GM23338 (cell line): ENCODE measurements at regions not wholly inside any gene's neighbourhood (a gene's known extent, or its start where the extent isn't known, plus 50 kb on each side); places are given as distances from the start of the nearest gene placed in this dataset.

Experiments
- ATAC-seq: fragments of 200-7000 bp; cut with Tn5 transposase; 3 replicates; pipeline ENCODE4 v1.9.1; 2020
- DNase-seq: peaks from one replicate; pipeline ENCODE4 v3.0.0-alpha.2; 2015; ENCODE audit warnings: low spot score
- H2AFZ ChIP-seq: fragments of 200-600 bp; sonication (generic); 2 replicates; pipeline ENCODE4 v1.8.0; 2016; ENCODE audit warnings: antibody characterized with exemption, mild to moderate bottlenecking, moderate library complexity
- H3F3A ChIP-seq: fragments of 200-600 bp; sonication (generic); replicated peaks from 2 replicates; pipeline ENCODE4 v1.8.0; 2017; ENCODE audit warnings: antibody characterized with exemption, mixed run types, low read depth
- H3K27ac ChIP-seq: fragments of 200-600 bp; sonication (generic); 2 replicates; pipeline ENCODE4 v1.6.1; 2016; ENCODE audit warnings: low read depth
- H3K27me3 ChIP-seq: fragments of 200-600 bp; sonication (generic); 2 replicates; pipeline ENCODE4 v1.8.0; 2016; ENCODE audit warnings: mild to moderate bottlenecking, mixed run types, moderate library complexity; ENCODE audit not compliant: insufficient read depth
- H3K36me3 ChIP-seq: fragments of 200-600 bp; sonication (generic); 2 replicates; pipeline ENCODE4 v1.8.0; 2016; ENCODE audit warnings: mild to moderate bottlenecking; ENCODE audit not compliant: insufficient read depth
- H3K4me1 ChIP-seq: fragments of 200-600 bp; sonication (generic); 2 replicates; pipeline ENCODE4 v1.8.0; 2016; ENCODE audit warnings: mild to moderate bottlenecking, moderate library complexity; ENCODE audit not compliant: insufficient read depth
- H3K4me2 ChIP-seq: fragments of 200-600 bp; sonication (generic); 2 replicates; pipeline ENCODE4 v1.7.1; 2017; ENCODE audit warnings: mixed run types
- H3K4me3 ChIP-seq: fragments of 200-600 bp; sonication (generic); 2 replicates; pipeline ENCODE4 v1.6.1; 2016; ENCODE audit warnings: mixed run types
- H3K79me2 ChIP-seq: fragments of 200-600 bp; sonication (generic); replicated peaks from 2 replicates; pipeline ENCODE4 v1.8.0; 2017; ENCODE audit warnings: mild to moderate bottlenecking; ENCODE audit not compliant: insufficient read depth
- H3K9me2 ChIP-seq: fragments of 200-600 bp; sonication (generic); 2 replicates; pipeline ENCODE4 v1.8.0; 2017; ENCODE audit not compliant: insufficient read depth
- H4K20me1 ChIP-seq: fragments of 200-600 bp; sonication (generic); replicated peaks from 2 replicates; pipeline ENCODE4 v1.8.0; 2017; ENCODE audit warnings: mild to moderate bottlenecking; ENCODE audit not compliant: insufficient read depth
- H3K27ac Mint-ChIP-seq: 2 replicates; pipeline ENCODE4 v1.8.0; 2020; ENCODE audit warnings: inconsistent platforms, mild to moderate bottlenecking, moderate library complexity, mixed read lengths
- H3K27me3 Mint-ChIP-seq: 3 replicates; pipeline ENCODE4 v1.8.0; 2022; ENCODE audit warnings: low read depth, mild to moderate bottlenecking, moderate library complexity, mixed read lengths, inconsistent platforms; ENCODE audit not compliant: insufficient read depth, poor library complexity
- H3K36me3 Mint-ChIP-seq: 3 replicates; pipeline ENCODE4 v1.8.0; 2021; ENCODE audit warnings: low read depth, mild to moderate bottlenecking, inconsistent platforms, moderate library complexity, mixed read lengths
- H3K4me1 Mint-ChIP-seq: 3 replicates; pipeline ENCODE4 v1.8.0; 2020; ENCODE audit warnings: mild to moderate bottlenecking, inconsistent platforms, mixed read lengths
- H3K4me3 Mint-ChIP-seq: 3 replicates; pipeline ENCODE4 v1.8.0; 2021; ENCODE audit warnings: moderate library complexity, mild to moderate bottlenecking, inconsistent platforms, mixed read lengths
- H3K9me3 Mint-ChIP-seq: 3 replicates; pipeline ENCODE4 v1.8.0; 2020; ENCODE audit warnings: moderate library complexity, mild to moderate bottlenecking, inconsistent platforms, mixed read lengths
- CREB1 ChIP-seq: fragments of 250-450 bp; sonication (Bioruptor Pico); IDR thresholded peaks from 2 replicates; pipeline ENCODE4 v1.5.0; 2020; ENCODE audit warnings: low read depth, mild to moderate bottlenecking, moderate library complexity
- EZH2 ChIP-seq: fragments of 200-600 bp; sonication (generic); IDR thresholded peaks from one replicate; pipeline ENCODE4 v1.8.0; 2017; ENCODE audit warnings: antibody characterized with exemption, mild to moderate bottlenecking, low read depth; ENCODE audit not compliant: unreplicated experiment
- EZH2phosphoT487 ChIP-seq: fragments of 200-600 bp; sonication (generic); IDR thresholded peaks from one replicate; pipeline ENCODE4 v1.8.1; 2018; ENCODE audit warnings: antibody characterized with exemption; ENCODE audit not compliant: unreplicated experiment
- JUNB ChIP-seq: IDR thresholded peaks from one replicate; pipeline ENCODE4 v1.6.1; 2016; ENCODE audit warnings: antibody characterized with exemption; ENCODE audit not compliant: unreplicated experiment
- NANOG ChIP-seq: IDR thresholded peaks from 2 replicates; pipeline ENCODE4 v1.6.1; 2016; ENCODE audit warnings: antibody characterized with exemption, borderline replicate concordance
- POLR2AphosphoS5 ChIP-seq: IDR thresholded peaks from 2 replicates; pipeline ENCODE4 v1.6.1; 2016; ENCODE audit warnings: antibody characterized with exemption, low read depth
- REST ChIP-seq: IDR thresholded peaks from one replicate; pipeline ENCODE4 v1.6.1; 2018; ENCODE audit warnings: antibody characterized with exemption; ENCODE audit not compliant: unreplicated experiment
- STAT1 ChIP-seq: IDR thresholded peaks from one replicate; pipeline ENCODE4 v1.6.1; 2016; ENCODE audit warnings: antibody characterized with exemption; ENCODE audit not compliant: unreplicated experiment
- ZNF114 ChIP-seq: fragments of 250-450 bp; sonication (Bioruptor Pico); IDR thresholded peaks from 2 replicates; pipeline ENCODE4 v1.5.0; 2020; ENCODE audit warnings: mild to moderate bottlenecking, moderate library complexity
- ZNF331 ChIP-seq: fragments of 250-450 bp; sonication (Bioruptor Pico); IDR thresholded peaks from 2 replicates; pipeline ENCODE4 v1.5.0; 2020; ENCODE audit warnings: low read depth, mild to moderate bottlenecking, moderate library complexity
- ZNF462 ChIP-seq: fragments of 250-450 bp; sonication (Bioruptor Pico); IDR thresholded peaks from 2 replicates; pipeline ENCODE4 v1.5.0; 2020; ENCODE audit warnings: mild to moderate bottlenecking, moderate library complexity
- TF ChIP-seq, protein P1 (sequence below): IDR thresholded peaks from 2 replicates; pipeline ENCODE4 v1.6.1; 2016; ENCODE audit warnings: antibody characterized with exemption
- TF ChIP-seq, protein P2 (sequence below), 2 experiments: fragments of 200-600 bp in 1 of 2; sonication (generic) in 1 of 2; conservative IDR thresholded peaks; 2 replicates each; pipeline versions ENCODE4 v1.5.1 to v1.6.1; 2016 to 2017; ENCODE audit warnings: antibody characterized with exemption in 2 of 2, low read depth in 2 of 2, mild to moderate bottlenecking in 2 of 2, moderate library complexity in 1 of 2

- H3K4me3 ChIP-seq, result no peak overlapping the region
- no peak overlapping the region for H2AFZ ChIP-seq
- Mint-ChIP-seq H3K4me3 (no peak overlapping the region), H3K4me1 (no peaks in the 10 kb centered on the region), H3K27me3 (peaks cover 5% of the 10 kb centered on the region), H3K27ac (no peak overlapping the region), H3K36me3 (no peaks in the 10 kb centered on the region; the same call in 2 of the 3 replicates), H3K9me3 (no peaks in the 10 kb centered on the region)
- no peaks in the 10 kb centered on the region for H3K79me2 ChIP-seq
- H3K4me1 ChIP-seq, result no peaks in the 10 kb centered on the region
- no peaks in the 10 kb centered on the region for H3K9me2 ChIP-seq
- no peak for ATAC-seq
- H3F3A ChIP-seq, result no peaks in the 10 kb centered on the region
- no peak for DNase-seq
- no peak overlapping the region for H3K4me2 ChIP-seq
- H3K36me3 ChIP-seq, result no peaks in the 10 kb centered on the region
- TF ChIP-seq, protein P1, sequence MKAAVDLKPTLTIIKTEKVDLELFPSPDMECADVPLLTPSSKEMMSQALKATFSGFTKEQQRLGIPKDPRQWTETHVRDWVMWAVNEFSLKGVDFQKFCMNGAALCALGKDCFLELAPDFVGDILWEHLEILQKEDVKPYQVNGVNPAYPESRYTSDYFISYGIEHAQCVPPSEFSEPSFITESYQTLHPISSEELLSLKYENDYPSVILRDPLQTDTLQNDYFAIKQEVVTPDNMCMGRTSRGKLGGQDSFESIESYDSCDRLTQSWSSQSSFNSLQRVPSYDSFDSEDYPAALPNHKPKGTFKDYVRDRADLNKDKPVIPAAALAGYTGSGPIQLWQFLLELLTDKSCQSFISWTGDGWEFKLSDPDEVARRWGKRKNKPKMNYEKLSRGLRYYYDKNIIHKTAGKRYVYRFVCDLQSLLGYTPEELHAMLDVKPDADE, result no peak
- TF ChIP-seq EZH2phosphoT487 (no peak), JUNB (no peak), NANOG (no peak), CREB1 (CRISPR knock-in tag) (no peak), STAT1 (no peak), ZNF331 (CRISPR knock-in tag) (no peak), POLR2AphosphoS5 (no peak), REST (no peak), ZNF114 (CRISPR knock-in tag) (no peak), EZH2 (no peak), ZNF462 (CRISPR knock-in tag) (no peak)
- TF ChIP-seq, protein P2, sequence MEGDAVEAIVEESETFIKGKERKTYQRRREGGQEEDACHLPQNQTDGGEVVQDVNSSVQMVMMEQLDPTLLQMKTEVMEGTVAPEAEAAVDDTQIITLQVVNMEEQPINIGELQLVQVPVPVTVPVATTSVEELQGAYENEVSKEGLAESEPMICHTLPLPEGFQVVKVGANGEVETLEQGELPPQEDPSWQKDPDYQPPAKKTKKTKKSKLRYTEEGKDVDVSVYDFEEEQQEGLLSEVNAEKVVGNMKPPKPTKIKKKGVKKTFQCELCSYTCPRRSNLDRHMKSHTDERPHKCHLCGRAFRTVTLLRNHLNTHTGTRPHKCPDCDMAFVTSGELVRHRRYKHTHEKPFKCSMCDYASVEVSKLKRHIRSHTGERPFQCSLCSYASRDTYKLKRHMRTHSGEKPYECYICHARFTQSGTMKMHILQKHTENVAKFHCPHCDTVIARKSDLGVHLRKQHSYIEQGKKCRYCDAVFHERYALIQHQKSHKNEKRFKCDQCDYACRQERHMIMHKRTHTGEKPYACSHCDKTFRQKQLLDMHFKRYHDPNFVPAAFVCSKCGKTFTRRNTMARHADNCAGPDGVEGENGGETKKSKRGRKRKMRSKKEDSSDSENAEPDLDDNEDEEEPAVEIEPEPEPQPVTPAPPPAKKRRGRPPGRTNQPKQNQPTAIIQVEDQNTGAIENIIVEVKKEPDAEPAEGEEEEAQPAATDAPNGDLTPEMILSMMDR (conservative IDR thresholded peaks at IDR 0.05; ENCODE audit: low read depth in 2 of 2), result no peak
- no peaks in the 10 kb centered on the region; the same call in 1 of the 2 replicates for H4K20me1 ChIP-seq
- H3K27me3 ChIP-seq, result no peaks in the 10 kb centered on the region
- H3K27ac ChIP-seq, result no peak overlapping the region
Measured at GRCh38 chr1:173411835-173412742, 65.0 kb upstream of the PRDX6 start.
